ENCODE measurements at regions not wholly inside any gene's neighbourhood (a gene's known extent, or its start where the extent isn't known, plus 50 kb on each side); places are given as distances from the start of the nearest gene placed in this dataset.

DNA sequence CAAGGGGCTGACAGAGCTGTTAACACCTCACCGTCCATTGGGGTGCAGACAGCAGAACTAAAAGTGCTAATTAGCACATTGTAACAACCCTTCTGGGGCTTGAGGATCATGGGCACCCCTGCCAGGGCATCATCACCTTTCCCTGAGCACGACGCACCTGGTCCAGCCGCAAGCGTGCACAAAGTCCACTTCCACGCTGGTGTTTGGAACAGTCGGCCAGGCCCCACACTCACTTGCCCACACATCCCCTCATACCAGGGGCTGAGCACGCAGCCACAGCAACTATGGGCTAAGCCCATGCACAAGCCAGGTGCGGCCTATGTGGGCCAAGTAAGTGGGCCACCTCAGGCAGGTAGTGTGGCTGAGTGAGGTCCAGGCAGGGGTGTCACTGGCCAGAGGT, 148.7 kb downstream of the CCDC59 start:
- no peak for TF ChIP-seq CTCF (IDR thresholded peaks at IDR 0.05)
- H3K27ac ChIP-seq: no peak overlapping the region
- peaks cover 0 to 27% (median 27%) of the 10 kb centered on the region in 3 donors for H3K9me3 ChIP-seq
- intact Hi-C loops (cut with DNase I; ENCODE audit: low total_unique reads): no loop called here
- no peak overlapping the region for H3K4me3 ChIP-seq
- no peaks in the 10 kb centered on the region for H3K27me3 ChIP-seq
- no peaks in the 10 kb centered on the region for H3K36me3 ChIP-seq
- no peaks in the 10 kb centered on the region for H3K4me1 ChIP-seq
- no peak for DNase-seq

GRCh38 chr12:82207556-82207955, 150.6 kb downstream of the CCDC59 start:
- Histone ChIP-seq H3K27ac (no peak overlapping the region), H3K9me3 (peaks cover 0 to 27% (median 25%) of the 10 kb centered on the region in 3 donors), H3K4me1 (no peaks in the 10 kb centered on the region), H3K36me3 (no peaks in the 10 kb centered on the region), H3K4me3 (no peak overlapping the region), H3K27me3 (no peaks in the 10 kb centered on the region)
- DNase-seq: no peak
- intact Hi-C loops (cut with DNase I; ENCODE audit: low total_unique reads): no loop called here
- TF ChIP-seq CTCF (IDR thresholded peaks at IDR 0.05): no peak

GRCh38 chr12:82203086-82203485, 155.1 kb downstream of the CCDC59 start:
- Histone ChIP-seq H3K27ac (no peak overlapping the region), H3K27me3 (no peaks in the 10 kb centered on the region), H3K4me1 (no peaks in the 10 kb centered on the region), H3K9me3 (peaks cover 0 to 11% (median 10%) of the 10 kb centered on the region in 3 donors), H3K4me3 (no peak overlapping the region), H3K36me3 (no peaks in the 10 kb centered on the region)
- no peak for DNase-seq
- TF ChIP-seq CTCF (IDR thresholded peaks at IDR 0.05): no peak
- intact Hi-C loops (cut with DNase I; ENCODE audit: low total_unique reads): no loop called here

DNA sequence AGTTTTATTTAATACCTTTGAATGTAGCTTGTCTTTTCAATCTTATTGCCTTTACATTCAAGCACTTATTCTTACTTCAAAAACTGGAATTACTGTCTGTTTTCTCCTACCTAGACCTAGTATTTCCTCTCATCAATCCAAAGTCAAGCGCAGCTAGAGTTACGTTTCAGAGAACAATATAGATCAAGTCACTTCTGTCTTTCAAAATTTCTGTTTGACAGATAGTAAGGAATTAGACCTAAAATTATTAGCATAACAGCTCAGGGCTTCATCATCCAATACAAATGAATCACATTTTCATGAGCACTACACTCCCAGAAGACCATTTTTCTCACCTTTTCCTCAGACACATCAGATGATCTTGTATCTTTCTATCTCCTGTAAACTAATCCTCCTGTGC, 170.6 kb downstream of the CCDC59 start:
- no peaks in the 10 kb centered on the region for H3K27me3 ChIP-seq
- TF ChIP-seq CTCF (IDR thresholded peaks at IDR 0.05): no peak
- DNase-seq: no peak
- intact Hi-C loops (cut with DNase I; ENCODE audit: low total_unique reads): no loop called here
- no peaks in the 10 kb centered on the region for H3K4me1 ChIP-seq
- no peak overlapping the region for H3K4me3 ChIP-seq
- H3K9me3 ChIP-seq: peaks cover 0 to 4% (median 0%) of the 10 kb centered on the region in 3 donors
- H3K27ac ChIP-seq: no peak overlapping the region
- no peaks in the 10 kb centered on the region for H3K36me3 ChIP-seq

GRCh38 chr12:82187011-82187410, 171.2 kb downstream of the CCDC59 start:
- H3K36me3 ChIP-seq: no peaks in the 10 kb centered on the region
- H3K27ac ChIP-seq: no peak overlapping the region
- TF ChIP-seq CTCF (IDR thresholded peaks at IDR 0.05): no peak
- intact Hi-C loops (cut with DNase I; ENCODE audit: low total_unique reads): no loop called here
- no peak overlapping the region for H3K4me3 ChIP-seq
- no peaks in the 10 kb centered on the region for H3K4me1 ChIP-seq
- no peak for DNase-seq
- no peaks in the 10 kb centered on the region for H3K27me3 ChIP-seq
- H3K9me3 ChIP-seq: peaks cover 0 to 4% (median 0%) of the 10 kb centered on the region in 3 donors

DNA sequence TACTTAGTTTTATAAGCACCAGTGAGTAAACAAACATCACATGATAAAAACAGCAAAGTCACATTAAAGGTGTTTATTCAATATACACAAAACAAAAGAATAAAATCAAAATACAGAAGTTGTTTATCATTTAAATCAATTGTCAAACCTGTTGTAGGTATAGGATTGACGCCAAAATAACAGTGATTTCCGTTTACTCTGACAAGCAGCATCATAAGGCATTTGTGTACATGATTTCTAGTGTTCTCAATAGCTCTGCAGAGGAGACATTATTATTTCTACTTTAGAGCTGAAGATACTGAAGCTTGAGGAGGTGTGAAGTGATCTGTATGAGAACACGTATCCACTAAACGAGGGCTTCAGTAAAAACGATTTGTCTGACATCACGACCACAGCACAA, 171.9 kb downstream of the CCDC59 start:
- intact Hi-C loops (cut with DNase I; ENCODE audit: low total_unique reads): no loop called here
- Histone ChIP-seq H3K27me3 (no peaks in the 10 kb centered on the region), H3K27ac (no peak overlapping the region), H3K36me3 (no peaks in the 10 kb centered on the region), H3K4me3 (no peak overlapping the region), H3K9me3 (peaks cover 0 to 4% (median 0%) of the 10 kb centered on the region in 3 donors), H3K4me1 (no peaks in the 10 kb centered on the region)
- TF ChIP-seq CTCF (IDR thresholded peaks at IDR 0.05): no peak
- no peak for DNase-seq
